ENCODE measurements at regions not wholly inside any gene's neighbourhood (a gene's known extent, or its start where the extent isn't known, plus 50 kb on each side); places are given as distances from the start of the nearest gene placed in this dataset.

- Histone ChIP-seq H3K4me1 (ENCODE audit: insufficient read depth, low read length) (no peaks in the 10 kb centered on the region), H3K4me3 (ENCODE audit: low read length) (no peak overlapping the region), H3K27me3 (ENCODE audit: insufficient read depth, low read length) (peaks cover 10% of the 10 kb centered on the region), H3K9me3 (ENCODE audit: low read depth, low read length) (no peaks in the 10 kb centered on the region)
Measured at GRCh38 chr1:217921126-217921904, 290.2 kb downstream of the SPATA17 start.

DNA sequence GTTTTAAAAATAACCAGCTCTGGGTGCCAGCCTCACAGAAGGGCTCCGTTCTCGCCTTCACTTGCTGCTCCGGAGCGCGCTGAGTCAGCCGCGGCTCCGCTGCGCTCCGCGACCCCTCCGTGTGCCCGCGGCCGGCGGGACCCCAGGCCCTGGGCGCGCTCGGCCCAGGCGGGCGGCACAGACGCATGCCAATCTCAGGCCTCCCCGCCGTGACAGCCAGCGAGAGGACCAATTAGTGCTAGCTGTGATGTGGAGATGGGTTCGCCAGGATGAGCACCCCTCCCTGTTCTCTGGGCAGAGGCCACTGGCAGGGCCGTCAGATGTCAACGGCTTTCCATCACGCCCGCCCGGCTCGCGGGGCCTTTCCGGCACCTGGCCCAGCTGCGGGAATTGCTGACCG, 293.8 kb downstream of the SPATA17 start:
- H3K27me3 ChIP-seq (ENCODE audit: insufficient read depth, low read length), result peaks cover 10% of the 10 kb centered on the region
- H3K4me3 ChIP-seq (ENCODE audit: low read length), result no peak overlapping the region
- H3K4me1 ChIP-seq (ENCODE audit: insufficient read depth, low read length), result no peaks in the 10 kb centered on the region
- H3K9me3 ChIP-seq (ENCODE audit: low read depth, low read length), result no peaks in the 10 kb centered on the region

DNA sequence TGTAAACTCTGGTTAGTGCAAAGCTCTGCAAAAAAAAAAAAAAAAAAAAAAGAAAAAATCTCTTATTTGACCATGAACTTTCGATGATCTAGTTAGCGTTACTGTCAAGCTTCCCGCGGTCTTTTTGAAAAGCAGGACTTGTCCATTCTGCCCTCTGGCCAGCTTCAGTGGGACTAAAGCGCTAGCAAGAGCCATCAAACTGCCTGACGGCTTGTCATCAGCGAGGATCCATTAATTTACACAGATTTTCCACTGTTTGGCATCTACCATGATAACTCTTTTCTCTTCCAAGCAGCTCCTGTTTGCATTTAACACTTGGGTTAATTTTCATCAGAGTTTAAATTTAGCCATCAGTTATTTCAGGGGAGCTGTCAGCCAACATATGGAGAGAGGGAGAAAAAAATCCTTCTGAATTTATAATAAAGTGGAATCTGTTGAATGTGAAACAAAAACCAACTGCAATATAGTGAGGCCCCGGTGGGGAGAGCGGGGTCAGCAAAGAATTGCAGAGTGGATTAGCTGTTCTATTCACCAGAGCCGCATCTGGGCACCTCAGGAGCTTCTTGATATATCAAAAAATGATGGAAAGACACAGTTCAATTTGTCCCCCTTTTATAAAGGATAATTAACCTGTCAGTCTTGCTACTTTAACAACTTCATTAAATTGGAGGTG, 298.2 kb downstream of the SPATA17 start:
- Histone ChIP-seq H3K9me3 (ENCODE audit: low read depth, low read length) (no peaks in the 10 kb centered on the region), H3K27me3 (ENCODE audit: insufficient read depth, low read length) (peaks cover 5% of the 10 kb centered on the region), H3K4me3 (ENCODE audit: low read length) (no peak overlapping the region), H3K4me1 (ENCODE audit: insufficient read depth, low read length) (no peaks in the 10 kb centered on the region)

DNA sequence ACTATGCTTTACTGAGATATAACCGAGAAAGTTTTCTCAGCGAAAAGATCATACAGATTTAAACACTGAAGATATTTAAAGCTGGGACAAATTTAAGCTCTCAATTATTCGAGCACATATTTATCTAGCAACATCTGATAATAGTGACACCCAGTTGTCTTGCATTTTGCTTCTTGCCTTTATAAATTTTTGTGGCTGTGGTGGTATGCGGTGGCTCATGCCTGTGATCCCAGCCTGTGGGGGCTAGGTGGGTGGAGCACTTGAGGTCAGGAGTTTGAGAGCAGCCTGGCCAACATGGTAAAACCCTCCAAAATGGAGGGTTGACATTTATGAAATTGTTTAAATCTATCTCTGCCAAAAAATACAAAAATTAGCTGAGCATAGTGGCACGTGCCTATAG, 312.2 kb downstream of the SPATA17 start:
- Histone ChIP-seq H3K4me3 (ENCODE audit: low read length) (no peak overlapping the region), H3K4me1 (ENCODE audit: insufficient read depth, low read length) (no peaks in the 10 kb centered on the region), H3K27me3 (ENCODE audit: insufficient read depth, low read length) (no peaks in the 10 kb centered on the region), H3K9me3 (ENCODE audit: low read depth, low read length) (no peaks in the 10 kb centered on the region)

DNA sequence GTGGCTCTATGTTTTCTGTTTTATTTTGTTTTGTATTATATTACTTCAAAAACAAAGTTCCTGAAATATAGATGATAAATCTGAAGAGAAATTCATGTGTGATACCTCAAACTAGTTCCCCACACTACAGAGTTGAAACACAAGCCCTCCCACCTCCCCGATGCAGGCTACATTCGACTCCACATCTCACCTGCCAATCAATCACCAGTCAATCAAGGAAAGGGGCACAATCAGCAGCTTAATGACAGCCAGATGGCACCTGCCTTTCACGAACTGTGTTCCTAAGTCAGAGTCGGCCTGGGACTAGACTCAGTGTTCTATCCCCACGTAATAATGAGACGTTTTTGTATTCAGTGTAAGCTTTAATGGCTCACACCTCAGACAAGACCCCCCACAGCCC, 313.4 kb downstream of the SPATA17 start:
- no peak overlapping the region for H3K4me3 ChIP-seq (ENCODE audit: low read length)
- no peaks in the 10 kb centered on the region for H3K9me3 ChIP-seq (ENCODE audit: low read depth, low read length)
- no peaks in the 10 kb centered on the region for H3K27me3 ChIP-seq (ENCODE audit: insufficient read depth, low read length)
- H3K4me1 ChIP-seq (ENCODE audit: insufficient read depth, low read length), result no peaks in the 10 kb centered on the region

DNA sequence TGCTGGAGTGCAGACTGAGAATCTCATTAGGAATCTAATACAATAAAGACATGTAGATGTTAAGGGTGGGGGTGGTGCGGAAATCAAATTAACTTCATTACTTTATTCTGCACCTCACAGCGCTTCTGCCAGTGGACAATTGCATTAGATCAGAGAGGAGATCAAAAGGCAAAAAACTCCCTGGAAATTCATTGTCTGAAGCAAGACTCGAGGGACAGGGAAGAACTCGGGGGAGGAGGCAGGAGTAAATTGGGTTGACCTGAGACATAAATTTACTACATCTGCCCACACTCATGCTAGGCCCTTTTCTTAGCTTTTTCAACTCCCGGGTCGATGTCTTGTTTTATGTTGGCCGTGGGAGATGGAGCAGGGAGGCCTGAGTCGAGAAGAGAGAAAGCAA, 315.4 kb downstream of the SPATA17 start:
- no peak overlapping the region for H3K4me3 ChIP-seq (ENCODE audit: low read length)
- H3K9me3 ChIP-seq (ENCODE audit: low read depth, low read length), result no peaks in the 10 kb centered on the region
- no peaks in the 10 kb centered on the region for H3K4me1 ChIP-seq (ENCODE audit: insufficient read depth, low read length)
- no peaks in the 10 kb centered on the region for H3K27me3 ChIP-seq (ENCODE audit: insufficient read depth, low read length)

DNA sequence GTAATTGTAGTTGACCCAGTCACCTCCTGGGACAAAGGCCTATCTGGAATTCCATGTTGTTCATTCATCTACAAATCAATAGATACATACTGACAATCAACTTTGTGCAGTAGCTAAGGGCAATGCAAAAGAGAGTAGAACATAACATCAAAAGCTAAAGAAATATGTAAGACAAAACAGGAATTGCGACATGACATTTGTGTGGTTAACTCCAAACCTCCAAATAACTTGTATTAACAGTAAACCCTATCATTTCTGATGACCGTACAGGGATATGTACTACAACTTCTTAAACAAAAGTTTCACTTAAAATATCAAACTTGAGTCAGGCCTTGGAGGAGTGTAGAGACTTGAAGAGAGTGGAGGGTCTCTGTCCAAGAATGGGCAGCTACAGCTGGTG, 317.6 kb downstream of the SPATA17 start:
- no peaks in the 10 kb centered on the region for H3K4me1 ChIP-seq (ENCODE audit: insufficient read depth, low read length)
- no peak overlapping the region for H3K4me3 ChIP-seq (ENCODE audit: low read length)
- H3K9me3 ChIP-seq (ENCODE audit: low read depth, low read length), result no peaks in the 10 kb centered on the region
- no peaks in the 10 kb centered on the region for H3K27me3 ChIP-seq (ENCODE audit: insufficient read depth, low read length)

DNA sequence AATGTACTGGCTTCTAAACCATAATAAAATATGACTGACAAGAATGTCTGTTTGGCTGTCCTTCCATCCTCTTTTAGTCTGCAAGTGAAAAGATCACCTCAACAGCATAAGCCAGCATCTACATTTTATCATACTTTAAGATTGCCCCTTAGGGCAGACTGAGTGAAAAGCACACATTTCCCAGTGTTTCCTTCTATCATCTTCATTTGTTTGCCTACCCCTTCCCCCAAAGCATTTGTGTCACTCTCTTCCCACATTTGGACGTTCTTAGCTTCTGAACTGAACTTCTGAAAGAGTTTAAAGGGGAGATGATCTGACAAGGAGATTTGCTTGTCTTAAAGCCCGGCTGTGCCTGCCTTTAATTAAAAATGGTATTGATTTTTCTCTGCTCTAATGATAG, 322.2 kb downstream of the SPATA17 start:
- Histone ChIP-seq H3K27me3 (ENCODE audit: insufficient read depth, low read length) (no peaks in the 10 kb centered on the region), H3K9me3 (ENCODE audit: low read depth, low read length) (no peaks in the 10 kb centered on the region), H3K4me3 (ENCODE audit: low read length) (no peak overlapping the region), H3K4me1 (ENCODE audit: insufficient read depth, low read length) (no peaks in the 10 kb centered on the region)

- Histone ChIP-seq H3K27me3 (ENCODE audit: insufficient read depth, low read length) (no peaks in the 10 kb centered on the region), H3K4me1 (ENCODE audit: insufficient read depth, low read length) (no peaks in the 10 kb centered on the region), H3K9me3 (ENCODE audit: low read depth, low read length) (no peaks in the 10 kb centered on the region), H3K4me3 (ENCODE audit: low read length) (no peak overlapping the region)
Measured at GRCh38 chr1:217953922-217954321, 322.8 kb downstream of the SPATA17 start.

- Histone ChIP-seq H3K9me3 (ENCODE audit: low read depth, low read length) (no peaks in the 10 kb centered on the region), H3K4me3 (ENCODE audit: low read length) (no peak overlapping the region), H3K4me1 (ENCODE audit: insufficient read depth, low read length) (no peaks in the 10 kb centered on the region), H3K27me3 (ENCODE audit: insufficient read depth, low read length) (no peaks in the 10 kb centered on the region)
Measured at GRCh38 chr1:217955723-217956122, 324.6 kb downstream of the SPATA17 start.

GRCh38 chr1:217965156-217965786, 319.8 kb upstream of the RRP15 start:
- Histone ChIP-seq H3K4me3 (ENCODE audit: low read length) (no peak overlapping the region), H3K4me1 (ENCODE audit: insufficient read depth, low read length) (no peaks in the 10 kb centered on the region), H3K27me3 (ENCODE audit: insufficient read depth, low read length) (no peaks in the 10 kb centered on the region), H3K9me3 (ENCODE audit: low read depth, low read length) (no peaks in the 10 kb centered on the region)

DNA sequence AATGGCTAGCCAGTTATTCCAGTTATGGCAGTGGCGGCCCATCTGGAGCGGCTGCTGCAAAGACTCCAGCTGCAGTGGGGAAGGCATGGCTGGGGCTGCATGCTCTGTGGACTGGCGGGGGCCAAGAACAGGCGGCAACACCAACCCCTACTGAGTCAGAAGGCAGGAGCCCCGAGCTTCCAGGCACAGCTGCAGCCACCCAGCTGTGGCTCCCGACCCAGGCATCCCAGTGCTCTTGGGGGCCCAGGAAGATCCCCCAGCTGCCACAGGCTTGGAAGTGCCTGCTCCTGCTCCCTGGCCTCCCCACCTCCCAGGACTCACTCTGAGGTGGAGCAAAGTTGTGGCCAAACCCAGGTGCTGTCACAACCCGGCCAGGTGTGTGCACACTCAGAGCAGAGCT, 317.0 kb upstream of the RRP15 start:
- Histone ChIP-seq H3K27me3 (ENCODE audit: insufficient read depth, low read length) (no peaks in the 10 kb centered on the region), H3K4me1 (ENCODE audit: insufficient read depth, low read length) (no peaks in the 10 kb centered on the region), H3K4me3 (ENCODE audit: low read length) (no peak overlapping the region), H3K9me3 (ENCODE audit: low read depth, low read length) (no peaks in the 10 kb centered on the region)

GRCh38 chr1:217969428-217969827, 315.7 kb upstream of the RRP15 start:
- H3K4me3 ChIP-seq (ENCODE audit: low read length), result no peak overlapping the region
- no peaks in the 10 kb centered on the region for H3K9me3 ChIP-seq (ENCODE audit: low read depth, low read length)
- H3K27me3 ChIP-seq (ENCODE audit: insufficient read depth, low read length), result no peaks in the 10 kb centered on the region
- no peaks in the 10 kb centered on the region for H3K4me1 ChIP-seq (ENCODE audit: insufficient read depth, low read length)

DNA sequence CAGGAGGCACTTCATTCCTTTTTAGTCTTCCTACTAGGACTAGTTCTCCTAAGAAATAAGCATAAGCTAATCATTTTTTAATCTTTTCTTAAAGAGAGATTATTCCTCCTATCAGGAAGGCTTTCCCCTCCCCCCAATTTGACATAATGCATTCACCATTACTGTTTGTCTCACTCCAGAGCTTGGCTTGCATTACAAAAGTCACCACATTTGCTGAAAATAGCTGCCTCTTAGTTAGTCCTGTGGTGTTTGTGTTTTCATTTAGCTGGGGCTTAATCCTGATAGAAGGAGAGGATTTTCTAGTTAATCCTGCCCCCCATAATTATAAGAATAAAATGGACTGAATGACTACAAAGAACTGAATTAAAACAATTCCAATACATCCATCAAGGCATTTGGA, 307.1 kb upstream of the RRP15 start:
- Histone ChIP-seq H3K9me3 (ENCODE audit: low read depth, low read length) (no peaks in the 10 kb centered on the region), H3K4me1 (ENCODE audit: insufficient read depth, low read length) (no peaks in the 10 kb centered on the region), H3K27me3 (ENCODE audit: insufficient read depth, low read length) (no peaks in the 10 kb centered on the region), H3K4me3 (ENCODE audit: low read length) (no peak overlapping the region)

DNA sequence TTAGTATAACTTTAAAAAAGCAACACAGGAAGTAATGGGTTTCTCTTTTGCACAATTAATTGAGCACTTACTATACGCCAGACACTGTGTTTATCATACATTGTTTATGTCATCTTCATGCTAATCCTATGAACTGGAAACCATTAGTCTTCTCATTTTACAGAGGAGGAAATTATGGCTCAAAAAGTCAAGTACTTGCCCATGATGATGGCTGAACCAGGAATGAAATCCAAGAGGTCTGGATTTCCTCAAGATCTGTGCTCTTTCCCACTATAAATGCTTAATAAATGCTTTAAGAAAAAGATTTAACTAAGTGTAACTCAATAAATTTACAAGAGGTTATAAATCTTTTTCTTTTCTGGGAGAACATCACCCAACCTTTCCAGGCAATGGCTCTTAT, 303.7 kb upstream of the RRP15 start:
- H3K4me1 ChIP-seq (ENCODE audit: insufficient read depth, low read length), result no peaks in the 10 kb centered on the region
- no peaks in the 10 kb centered on the region for H3K9me3 ChIP-seq (ENCODE audit: low read depth, low read length)
- no peaks in the 10 kb centered on the region for H3K27me3 ChIP-seq (ENCODE audit: insufficient read depth, low read length)
- H3K4me3 ChIP-seq (ENCODE audit: low read length), result no peak overlapping the region

Measured in mononuclear cell (primary cell).